Neuron (in vitro differentiated cells): ENCODE measurements at regions not wholly inside any gene's neighbourhood (a gene's known extent, or its start where the extent isn't known, plus 50 kb on each side); places are given as distances from the start of the nearest gene placed in this dataset.
"Not testable (repeated sequence)": the region's sequence is repeated elsewhere in the genome, so short reads cannot be mapped to it uniquely, and the experiment has no call there.

Source experiments
- H2AFZ ChIP-seq: one replicate; pipeline ENCODE4 v1.6.1; 2013; ENCODE audit warnings: low read depth, mild to moderate bottlenecking, inconsistent platforms, low read length, moderate library complexity
- H3K27me3 ChIP-seq: one replicate; pipeline ENCODE4 v1.6.1; 2013; ENCODE audit warnings: low read length; ENCODE audit not compliant: insufficient read depth
- H3K36me3 ChIP-seq: one replicate; pipeline ENCODE4 v1.6.1; 2013; ENCODE audit warnings: low read length; ENCODE audit not compliant: insufficient read depth
- H3K4me1 ChIP-seq: one replicate; pipeline ENCODE4 v1.6.1; 2013; ENCODE audit warnings: low read length; ENCODE audit not compliant: insufficient read depth
- H3K4me3 ChIP-seq: 2 replicates; pipeline ENCODE4 v1.5.1; 2013; ENCODE audit warnings: mild to moderate bottlenecking, low read length, moderate library complexity
- H3K9me3 ChIP-seq: one replicate; pipeline ENCODE4 v1.6.1; 2013; ENCODE audit warnings: low read length

DNA sequence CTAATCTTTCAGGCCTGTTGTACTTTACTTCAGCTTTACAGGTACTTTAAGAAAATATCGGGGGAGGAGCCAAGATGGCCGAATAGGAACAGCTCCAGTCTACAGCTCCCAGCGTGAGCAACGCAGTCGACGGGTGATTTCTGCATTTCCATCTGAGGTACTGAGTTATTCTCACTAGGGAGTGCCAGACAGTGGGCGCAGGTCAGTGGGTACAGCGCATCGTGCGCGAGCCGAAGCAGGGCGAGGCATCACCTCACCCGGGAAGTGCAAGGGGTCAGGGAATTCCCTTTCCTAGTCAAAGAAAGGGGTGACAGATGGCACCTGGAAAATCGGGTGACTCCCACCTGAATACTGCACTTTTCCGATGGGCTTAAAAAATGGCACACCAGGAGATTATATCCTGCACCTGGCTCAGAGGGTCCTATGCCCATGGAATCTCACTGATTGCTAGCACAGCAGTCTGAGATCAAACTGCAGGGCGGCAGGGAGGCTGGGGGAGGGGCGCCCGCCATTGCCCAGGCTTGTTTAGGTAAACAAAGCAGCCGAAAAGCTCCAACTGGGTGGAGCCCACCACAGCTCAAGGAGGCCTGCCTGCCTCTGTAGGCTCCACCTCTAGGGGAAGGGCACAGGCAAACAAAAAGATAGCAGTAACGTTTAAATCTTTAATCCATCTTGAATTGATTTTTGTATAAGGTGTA is 1185.4 kb upstream of the LRRN3 start:
- not testable (repeated sequence) for H3K27me3 ChIP-seq, H3K9me3 ChIP-seq, H3K4me3 ChIP-seq

DNA sequence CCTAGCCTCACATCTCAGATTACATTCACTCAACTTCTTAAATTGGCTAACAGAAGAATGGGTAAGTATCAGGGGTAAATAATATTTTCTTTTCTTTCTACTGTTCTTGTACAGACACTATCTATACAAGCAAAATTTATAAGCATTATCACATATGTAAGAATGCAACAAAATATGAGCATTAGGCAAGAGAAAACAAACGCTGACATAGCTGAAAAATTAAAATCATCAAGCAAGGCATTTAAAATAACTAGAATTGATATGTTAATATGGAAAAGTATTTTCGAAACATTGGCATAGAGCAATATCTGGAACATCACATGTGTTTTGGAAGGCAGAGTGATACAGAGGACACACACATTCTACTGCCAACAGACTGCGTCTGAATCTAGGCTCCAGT is 1175.3 kb upstream of the LRRN3 start:
- Histone ChIP-seq H3K27me3 (no peaks in the 10 kb centered on the region), H3K4me1 (no peaks in the 10 kb centered on the region)

More for the DNA sequence above, 1185.4 kb upstream of the LRRN3 start:
- not testable (repeated sequence) for H2AFZ ChIP-seq, H3K4me1 ChIP-seq, H3K36me3 ChIP-seq

DNA sequence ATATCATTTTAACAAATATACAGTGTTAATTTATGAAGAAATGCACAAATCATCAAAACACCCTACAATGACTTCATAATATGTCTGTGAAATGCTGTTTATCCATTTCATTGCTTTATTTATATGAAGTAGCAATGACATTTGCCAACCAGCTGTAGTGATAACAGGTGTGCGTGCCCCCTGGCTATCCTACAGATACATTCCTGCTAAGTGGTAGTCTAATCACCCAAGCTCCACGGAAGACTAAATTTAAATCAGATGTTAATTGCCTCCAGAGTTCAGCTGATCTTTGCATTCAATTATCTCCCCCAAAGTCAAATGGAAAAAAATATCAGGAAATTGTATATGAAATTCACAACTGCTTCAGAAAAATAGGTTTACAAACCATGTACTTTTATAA is 1164.2 kb upstream of the LRRN3 start:
- Histone ChIP-seq H3K9me3 (no peaks in the 10 kb centered on the region), H3K4me1 (peaks cover 4% of the 10 kb centered on the region), H3K36me3 (no peaks in the 10 kb centered on the region), H3K27me3 (no peaks in the 10 kb centered on the region), H3K4me3 (no peak overlapping the region), H2AFZ (no peak overlapping the region)

More for the DNA sequence above, 1175.3 kb upstream of the LRRN3 start:
- Histone ChIP-seq H3K9me3 (no peaks in the 10 kb centered on the region), H2AFZ (no peak overlapping the region), H3K4me3 (no peak overlapping the region), H3K36me3 (no peaks in the 10 kb centered on the region)

DNA sequence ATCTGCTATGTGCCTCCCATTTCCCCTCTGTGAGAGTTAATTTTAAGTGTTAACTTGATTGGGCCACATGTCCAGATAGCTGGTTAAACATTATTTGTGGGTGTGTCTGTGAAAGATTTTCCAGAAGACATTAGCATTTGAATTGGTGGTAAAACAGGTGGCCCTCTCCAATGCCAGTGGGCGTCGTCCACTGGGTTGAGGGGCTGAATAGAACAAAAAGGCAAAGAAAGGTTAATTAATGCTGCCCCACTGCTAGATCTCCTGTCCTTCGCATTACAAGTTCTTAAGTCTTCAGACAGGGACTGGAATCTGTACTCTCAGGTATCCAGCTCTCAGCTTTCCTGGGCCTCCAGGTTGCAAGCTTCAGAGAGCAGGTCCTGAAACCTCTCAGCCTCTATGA is 1160.9 kb upstream of the LRRN3 start:
- Histone ChIP-seq H2AFZ (no peak overlapping the region), H3K36me3 (no peaks in the 10 kb centered on the region), H3K27me3 (no peaks in the 10 kb centered on the region), H3K4me1 (peaks cover 4% of the 10 kb centered on the region), H3K4me3 (no peak overlapping the region), H3K9me3 (no peaks in the 10 kb centered on the region)

DNA sequence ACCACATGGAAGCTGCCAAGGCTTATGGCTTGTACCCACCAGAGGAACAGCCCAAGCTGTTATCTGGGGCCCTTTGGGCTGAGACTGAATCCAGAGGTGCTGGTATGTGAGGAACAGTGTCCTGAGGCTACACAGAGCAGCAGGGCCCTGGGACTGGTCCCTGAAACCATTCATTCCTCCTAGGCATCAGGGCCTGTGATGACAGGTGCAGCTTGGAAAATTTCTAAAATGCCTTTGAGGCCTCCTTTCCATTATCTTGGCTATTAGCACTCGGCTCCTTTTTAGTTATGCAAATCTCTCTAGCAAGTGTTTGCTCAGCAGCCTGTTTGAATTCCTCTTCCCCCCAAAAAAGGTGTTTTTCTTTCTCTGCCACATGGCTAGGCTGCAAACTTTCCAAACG is 1151.7 kb upstream of the LRRN3 start:
- Histone ChIP-seq H3K4me1 (peaks cover 8% of the 10 kb centered on the region), H2AFZ (no peak overlapping the region), H3K4me3 (no peak overlapping the region), H3K36me3 (no peaks in the 10 kb centered on the region), H3K9me3 (no peaks in the 10 kb centered on the region), H3K27me3 (no peaks in the 10 kb centered on the region)

DNA sequence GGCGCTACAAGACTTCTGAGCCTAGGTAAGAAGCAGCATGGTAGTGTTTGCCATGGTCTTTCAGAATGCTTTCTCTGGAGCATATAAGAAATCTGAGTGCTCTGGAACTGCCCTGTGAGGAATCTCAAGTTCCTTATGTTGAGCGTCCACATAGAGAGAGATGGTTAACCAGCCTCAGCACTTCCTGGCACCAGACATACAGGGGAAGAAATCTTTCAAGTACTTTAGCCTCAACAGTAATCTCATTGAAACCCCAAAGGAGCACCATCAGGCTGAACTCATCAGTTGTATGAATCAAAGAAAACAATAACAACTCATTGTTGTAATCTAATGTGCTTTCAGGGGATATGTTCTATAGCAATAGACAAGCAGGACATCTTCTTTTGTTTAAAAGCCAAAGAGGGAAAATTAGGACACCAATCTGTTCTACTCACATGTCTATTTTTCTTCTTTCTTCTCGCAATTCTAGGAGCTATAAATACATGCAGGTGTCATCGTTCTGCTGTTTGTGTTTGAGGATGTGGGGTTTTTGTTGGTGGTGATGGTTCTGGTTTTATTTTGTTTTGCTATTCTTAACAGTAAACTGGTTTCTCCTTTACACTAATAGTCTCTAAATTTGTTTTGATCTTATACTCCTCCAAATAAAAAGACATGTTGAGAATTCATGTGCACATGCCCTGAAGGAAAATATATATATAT is 1145.0 kb upstream of the LRRN3 start:
- Histone ChIP-seq H3K4me3 (no peak overlapping the region), H2AFZ (no peak overlapping the region), H3K36me3 (no peaks in the 10 kb centered on the region), H3K9me3 (no peaks in the 10 kb centered on the region), H3K27me3 (no peaks in the 10 kb centered on the region), H3K4me1 (no peaks in the 10 kb centered on the region)

DNA sequence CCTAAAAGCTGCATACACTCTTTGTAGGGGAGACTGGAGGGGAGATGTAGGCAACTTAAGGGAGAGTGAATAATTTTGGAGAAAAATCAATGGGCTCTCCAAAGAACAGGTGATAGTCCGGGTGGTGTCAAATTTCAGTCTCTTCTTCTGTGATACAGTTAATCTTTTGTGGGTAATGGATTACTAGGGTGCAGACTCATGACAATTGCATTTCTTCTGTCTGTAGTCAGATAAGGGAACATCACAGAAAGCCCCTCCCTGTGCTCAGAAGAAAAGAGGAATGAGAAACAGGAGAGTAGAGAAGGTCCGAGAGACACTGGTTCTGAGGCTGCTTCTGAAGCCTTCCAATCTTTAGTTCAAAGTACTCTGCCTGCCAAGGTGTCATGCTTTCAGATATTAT is 1140.7 kb upstream of the LRRN3 start:
- no peaks in the 10 kb centered on the region for H3K27me3 ChIP-seq
- no peaks in the 10 kb centered on the region for H3K9me3 ChIP-seq
- H2AFZ ChIP-seq = no peak overlapping the region
- H3K4me3 ChIP-seq = no peak overlapping the region
- no peaks in the 10 kb centered on the region for H3K36me3 ChIP-seq
- no peaks in the 10 kb centered on the region for H3K4me1 ChIP-seq

DNA sequence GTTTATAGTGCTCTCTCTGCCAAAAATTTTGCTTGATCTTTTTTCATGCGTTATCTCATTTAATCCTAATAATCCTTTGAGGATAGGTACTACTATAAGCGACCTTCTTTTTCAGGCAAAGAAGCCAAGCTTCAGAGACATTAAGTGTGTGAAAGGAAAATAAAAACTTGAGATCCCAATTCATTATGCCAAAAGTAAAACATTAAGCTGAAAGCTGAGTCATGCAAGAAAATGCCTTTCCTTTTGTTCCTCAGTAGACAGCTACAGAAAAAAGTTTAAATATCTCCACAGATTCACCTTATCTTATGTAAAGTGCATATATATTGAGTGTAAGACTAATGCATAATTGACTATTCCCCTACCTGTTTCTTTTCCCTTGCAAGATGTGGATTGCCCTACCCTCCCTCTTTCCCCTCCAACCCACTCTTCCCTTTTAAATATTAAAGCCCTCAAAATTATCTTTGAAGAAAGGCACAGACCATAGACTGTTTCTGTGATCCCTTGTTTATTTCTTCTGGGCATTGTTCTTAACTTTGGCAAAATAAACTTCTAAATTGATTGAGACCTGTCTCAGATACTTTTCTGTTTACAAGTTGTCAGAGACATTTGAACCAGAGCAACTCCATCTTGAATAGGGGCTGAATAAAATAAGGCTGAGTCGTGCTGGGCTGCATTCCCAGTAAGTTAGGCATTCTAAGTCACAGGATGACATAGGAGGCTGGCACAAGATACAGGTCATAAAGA is 1139.9 kb upstream of the LRRN3 start:
- no peaks in the 10 kb centered on the region for H3K4me1 ChIP-seq
- H3K27me3 ChIP-seq = no peaks in the 10 kb centered on the region
- no peak overlapping the region for H2AFZ ChIP-seq
- no peak overlapping the region for H3K4me3 ChIP-seq
- H3K9me3 ChIP-seq = no peaks in the 10 kb centered on the region
- no peaks in the 10 kb centered on the region for H3K36me3 ChIP-seq

DNA sequence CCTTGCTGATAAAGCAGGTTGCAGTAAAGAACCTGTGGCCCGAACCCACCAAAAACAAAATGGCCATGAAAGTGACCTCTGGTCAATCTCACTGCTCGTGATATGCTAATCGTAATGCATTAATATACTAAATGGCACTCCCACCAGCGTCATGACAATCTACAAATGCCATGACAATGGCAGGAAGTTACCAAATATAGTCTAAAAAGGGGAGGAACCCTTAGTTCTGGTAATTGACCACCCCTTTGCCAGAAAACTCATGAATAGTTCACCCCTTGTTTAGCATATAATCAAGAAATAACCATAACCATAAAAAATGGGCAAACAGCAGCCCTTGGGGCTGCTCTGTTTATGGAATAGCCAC is 1139.4 kb upstream of the LRRN3 start:
- no peaks in the 10 kb centered on the region for H3K4me1 ChIP-seq
- H3K9me3 ChIP-seq = no peaks in the 10 kb centered on the region
- H3K27me3 ChIP-seq = no peaks in the 10 kb centered on the region
- no peaks in the 10 kb centered on the region for H3K36me3 ChIP-seq
- no peak overlapping the region for H3K4me3 ChIP-seq
- no peak overlapping the region for H2AFZ ChIP-seq

DNA sequence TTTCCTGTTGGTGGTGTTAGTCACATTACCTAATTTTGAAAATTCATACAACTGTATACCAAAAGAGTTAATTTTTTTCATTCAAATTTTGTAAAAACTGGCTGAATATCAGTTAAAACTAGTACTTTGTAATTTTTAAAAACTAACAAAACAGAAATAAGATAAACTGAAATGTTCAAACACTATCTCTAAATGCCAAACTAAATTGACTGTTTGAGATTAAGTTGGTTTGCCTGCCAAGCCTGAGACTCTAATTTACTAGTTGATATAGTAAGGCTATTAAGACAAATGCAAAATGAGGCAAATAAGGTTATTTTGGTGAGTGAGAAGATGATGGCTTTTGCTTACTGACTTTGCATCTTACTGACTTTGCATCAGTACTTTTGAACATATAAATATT is 1134.9 kb upstream of the LRRN3 start:
- no peaks in the 10 kb centered on the region for H3K36me3 ChIP-seq
- no peaks in the 10 kb centered on the region for H3K4me1 ChIP-seq
- H3K4me3 ChIP-seq = no peak overlapping the region
- no peaks in the 10 kb centered on the region for H3K27me3 ChIP-seq
- no peaks in the 10 kb centered on the region for H3K9me3 ChIP-seq
- no peak overlapping the region for H2AFZ ChIP-seq

DNA sequence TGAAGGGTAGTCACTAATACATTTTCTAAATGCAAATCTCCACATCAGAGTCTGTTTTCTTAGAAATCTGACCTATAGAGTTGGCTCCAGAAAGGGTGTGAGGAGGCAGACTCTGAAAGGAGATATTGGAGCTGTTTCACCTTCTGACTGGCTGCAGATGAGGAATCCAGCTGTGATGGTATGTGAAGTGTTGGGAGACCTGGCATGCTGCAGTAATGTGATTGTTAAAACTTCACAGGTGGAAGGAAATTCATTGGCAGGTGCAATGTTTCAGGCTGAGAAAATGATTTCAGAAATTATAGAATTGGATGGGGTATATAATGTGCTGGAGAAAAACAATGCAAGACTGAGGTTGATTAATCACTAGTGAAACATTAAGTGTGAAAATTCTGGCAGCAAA is 1134.0 kb upstream of the LRRN3 start:
- Histone ChIP-seq H3K9me3 (no peaks in the 10 kb centered on the region), H3K27me3 (no peaks in the 10 kb centered on the region), H3K36me3 (no peaks in the 10 kb centered on the region), H2AFZ (no peak overlapping the region), H3K4me3 (no peak overlapping the region), H3K4me1 (no peaks in the 10 kb centered on the region)

DNA sequence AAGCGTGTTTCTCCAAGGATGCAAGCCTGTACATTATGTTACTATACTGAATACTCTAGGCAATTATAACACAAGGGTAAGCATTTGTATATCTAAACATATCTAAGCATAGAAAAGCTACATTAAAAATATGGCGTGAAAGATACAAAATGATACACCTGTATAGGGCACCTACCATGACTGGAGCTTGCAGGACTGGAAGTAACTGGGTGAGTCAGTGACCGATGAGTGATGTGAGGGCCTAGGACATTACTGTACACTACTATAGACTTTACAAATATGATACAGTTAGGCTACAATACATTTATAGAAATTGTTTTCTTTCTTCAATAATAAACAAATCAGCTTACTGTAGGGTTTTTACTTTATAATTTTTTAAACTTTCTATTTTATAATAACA is 1127.2 kb upstream of the LRRN3 start:
- H3K4me3 ChIP-seq = no peak overlapping the region
- H3K9me3 ChIP-seq = no peaks in the 10 kb centered on the region
- no peaks in the 10 kb centered on the region for H3K36me3 ChIP-seq
- no peak overlapping the region for H2AFZ ChIP-seq
- H3K4me1 ChIP-seq = no peaks in the 10 kb centered on the region
- H3K27me3 ChIP-seq = no peaks in the 10 kb centered on the region

DNA sequence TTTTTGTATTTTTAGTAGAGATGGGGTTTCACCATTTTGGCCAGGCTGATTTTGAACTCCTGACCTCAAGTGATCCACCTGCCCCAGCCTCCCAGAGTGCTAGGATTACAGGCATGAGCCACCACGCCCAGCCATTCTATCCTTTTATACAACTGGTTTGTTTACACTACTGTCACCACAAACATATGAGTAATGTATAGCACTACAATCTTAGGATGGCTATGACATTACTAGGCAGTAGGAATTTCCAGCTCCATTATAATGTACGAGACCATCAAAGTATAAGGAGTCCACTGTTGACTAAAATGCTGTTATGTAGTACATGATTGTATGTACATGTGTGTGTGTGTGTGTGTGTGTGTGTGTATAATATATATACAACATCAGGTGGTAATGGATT is 1126.1 kb upstream of the LRRN3 start:
- H3K36me3 ChIP-seq = no peaks in the 10 kb centered on the region
- no peaks in the 10 kb centered on the region for H3K27me3 ChIP-seq
- H3K4me1 ChIP-seq = no peaks in the 10 kb centered on the region
- H3K9me3 ChIP-seq = no peaks in the 10 kb centered on the region
- H3K4me3 ChIP-seq = no peak overlapping the region
- no peak overlapping the region for H2AFZ ChIP-seq
